Psoas muscle (tissue), 7 donors: ENCODE measurements at regions not wholly inside any gene's neighbourhood (a gene's known extent, or its start where the extent isn't known, plus 50 kb on each side); places are given as distances from the start of the nearest gene placed in this dataset.

Experiments
- ATAC-seq, 4 donors: fragments of 200-7000 bp; cut with Tn5 transposase; one replicate each; pipeline ENCODE4 v1.9.1; 2020; ENCODE audit warnings: moderate library complexity in 3 of 4, mild to moderate bottlenecking in 2 of 4
- DNase-seq, 2 donors: peaks; one replicate each; pipeline ENCODE4 v3.0.0-alpha.2; 2020
- H3K27ac ChIP-seq: fragments of 200-600 bp; one replicate; pipeline ENCODE4 v1.8.0; 2022
- H3K27me3 ChIP-seq, 3 donors: fragments of 200-600 bp in 1 of 3; one replicate each; pipeline versions ENCODE4 v1.6.1 to v1.8.0; 2013 to 2022; ENCODE audit warnings: low read length in 2 of 3, mild to moderate bottlenecking in 2 of 3, moderate library complexity in 1 of 3; ENCODE audit not compliant: insufficient read depth in 3 of 3
- H3K36me3 ChIP-seq, 2 donors: fragments of 200-600 bp in 1 of 2; one replicate each; pipeline versions ENCODE4 v1.6.1 to v1.8.0; 2013 to 2022; ENCODE audit warnings: low read depth in 1 of 2, mild to moderate bottlenecking in 1 of 2, moderate library complexity in 1 of 2; ENCODE audit not compliant: insufficient read depth in 1 of 2
- H3K4me1 ChIP-seq: fragments of 200-600 bp; one replicate; pipeline ENCODE4 v1.8.0; 2022
- H3K4me3 ChIP-seq: fragments of 200-600 bp; one replicate; pipeline ENCODE4 v1.8.0; 2022; ENCODE audit warnings: mild to moderate bottlenecking
- H3K9me3 ChIP-seq: fragments of 200-600 bp; one replicate; pipeline ENCODE4 v1.8.0; 2022
- CTCF ChIP-seq: fragments of 200-600 bp; IDR thresholded peaks from one replicate; pipeline ENCODE4 v1.8.0; 2022; ENCODE audit warnings: antibody characterized with exemption
- WGBS, 3 donors: extraction: QIAGEN DNeasy Blood & Tissue Kit; methylation state at CpG; one replicate each; pipeline versions ENCODE4 v1.1.6 to v1.1.7; 2013; 5-methylcytosine and 5-hydroxymethylcytosine counted together
- intact Hi-C, 2 donors: fragments of 100-400 bp; cut with DNase I; formaldehyde crosslinking; loops; one replicate each; pipeline versions ENCODE4 v1.11.0 to v1.14.2; 2022
- donor health status: healthy with polysubstance abuse.
- donor health status: DM: no; HTN: no; CAD: no; lungs with moderate emphysema.
- donor health status: Bipolar disorder and iron deficiency.
- donor health status: healthy.
- donor health status: DM: yes; HTN: yes; CAD: no.
- donor health status: DM: no; HTN: no; CAD: no.
- donor health status: DM: yes; HTN: yes; CAD: no.

DNA sequence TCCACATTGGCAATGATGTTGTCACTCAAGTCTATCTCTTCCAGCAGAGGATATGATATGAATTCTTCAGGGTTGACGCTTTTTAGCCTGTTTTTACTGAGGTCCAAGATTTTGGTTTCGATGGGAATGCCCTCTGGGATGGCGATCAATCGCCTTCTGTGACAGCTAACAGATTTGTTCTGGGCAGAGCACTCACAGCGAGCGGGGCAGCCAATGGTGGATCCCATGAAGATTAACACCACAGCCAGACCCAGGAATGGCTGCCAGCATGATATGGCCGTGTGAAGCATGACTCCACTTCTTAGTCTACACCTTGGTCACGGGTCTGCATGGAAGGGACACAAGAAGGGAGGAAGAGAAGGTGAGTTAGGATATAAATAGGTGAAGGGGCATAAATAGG is 377.1 kb upstream of the C9orf72 start:
- Histone ChIP-seq H3K27ac (no peak overlapping the region), H3K36me3 (no peaks in the 10 kb centered on the region), H3K4me3 (no peak overlapping the region), H3K27me3 (no peaks in the 10 kb centered on the region), H3K4me1 (no peaks in the 10 kb centered on the region), H3K9me3 (no peaks in the 10 kb centered on the region)
- no peak for ATAC-seq
- no peak for DNase-seq
- intact Hi-C loops = no loop called here
- WGBS, 3 donors = 84 to 88% (median 85%) methylated on average over 8 of the region's 8 CpGs
- TF ChIP-seq CTCF = no peak

- TF ChIP-seq CTCF = no peak
- no peaks in the 10 kb centered on the region for H3K9me3 ChIP-seq
- H3K4me1 ChIP-seq = no peaks in the 10 kb centered on the region
- no peak overlapping the region for H3K27ac ChIP-seq
- DNase-seq (no peak), ATAC-seq (no peak)
- H3K27me3 ChIP-seq = no peaks in the 10 kb centered on the region
- no peak overlapping the region for H3K4me3 ChIP-seq
- 11 to 18% (median 15%) methylated on average over 1 of the region's 1 CpG for WGBS, 3 donors
- intact Hi-C loops = no loop called here
- H3K36me3 ChIP-seq = no peaks in the 10 kb centered on the region
Observed at GRCh38 chr9:27954858-27955257, 381.6 kb upstream of the C9orf72 start.

DNA sequence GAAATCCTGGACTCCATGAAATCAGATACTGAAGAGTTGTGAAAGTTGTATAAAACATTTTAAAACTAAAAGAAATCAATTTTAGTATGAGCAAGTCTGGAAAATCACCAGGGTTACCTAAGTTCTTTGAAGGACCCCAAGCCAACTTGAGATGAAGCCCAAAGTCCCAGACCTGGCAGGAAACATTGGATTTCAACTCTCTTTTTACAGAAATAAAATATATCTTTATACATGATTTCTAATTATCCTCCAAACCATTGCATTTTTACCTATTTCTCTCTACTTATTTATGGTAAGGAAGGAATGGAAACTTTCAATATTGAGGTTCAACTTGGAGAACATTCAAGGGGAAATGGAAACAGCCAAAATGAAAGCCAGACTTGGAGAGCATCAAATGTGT is 390.6 kb upstream of the C9orf72 start:
- ATAC-seq (no peak), DNase-seq (no peak)
- H3K36me3 ChIP-seq = no peaks in the 10 kb centered on the region
- H3K27me3 ChIP-seq = no peaks in the 10 kb centered on the region
- H3K27ac ChIP-seq = no peak overlapping the region
- no peak overlapping the region for H3K4me3 ChIP-seq
- H3K4me1 ChIP-seq = no peaks in the 10 kb centered on the region
- intact Hi-C loops = no loop called here
- TF ChIP-seq CTCF = no peak
- H3K9me3 ChIP-seq = no peaks in the 10 kb centered on the region

DNA sequence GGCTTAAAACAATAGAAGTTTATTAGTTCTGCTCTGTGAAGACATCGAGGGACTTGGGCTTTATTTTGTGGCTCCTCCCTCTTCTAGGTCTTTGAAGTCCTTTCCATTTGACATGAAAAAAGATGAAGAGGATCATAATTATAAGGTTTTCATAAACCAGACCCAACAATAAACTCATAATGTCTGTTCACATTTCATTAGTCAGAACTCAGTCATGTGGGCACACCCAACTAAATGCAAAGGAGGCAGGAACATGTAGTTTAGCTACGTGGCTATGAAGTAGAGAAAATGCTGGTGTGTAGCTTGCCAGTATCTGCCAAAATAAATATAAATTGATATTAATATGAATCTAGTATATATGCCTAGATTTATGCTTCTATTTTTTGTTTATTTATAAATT is 393.9 kb upstream of the C9orf72 start:
- Histone ChIP-seq H3K27ac (no peak overlapping the region), H3K4me3 (no peak overlapping the region), H3K36me3 (no peaks in the 10 kb centered on the region), H3K9me3 (no peaks in the 10 kb centered on the region), H3K27me3 (no peaks in the 10 kb centered on the region), H3K4me1 (no peaks in the 10 kb centered on the region)
- WGBS, 3 donors = 49 to 59% (median 49%) methylated on average over 2 of the region's 2 CpGs
- intact Hi-C loops = no loop called here
- no peak for ATAC-seq
- TF ChIP-seq CTCF = no peak
- DNase-seq = no peak

DNA sequence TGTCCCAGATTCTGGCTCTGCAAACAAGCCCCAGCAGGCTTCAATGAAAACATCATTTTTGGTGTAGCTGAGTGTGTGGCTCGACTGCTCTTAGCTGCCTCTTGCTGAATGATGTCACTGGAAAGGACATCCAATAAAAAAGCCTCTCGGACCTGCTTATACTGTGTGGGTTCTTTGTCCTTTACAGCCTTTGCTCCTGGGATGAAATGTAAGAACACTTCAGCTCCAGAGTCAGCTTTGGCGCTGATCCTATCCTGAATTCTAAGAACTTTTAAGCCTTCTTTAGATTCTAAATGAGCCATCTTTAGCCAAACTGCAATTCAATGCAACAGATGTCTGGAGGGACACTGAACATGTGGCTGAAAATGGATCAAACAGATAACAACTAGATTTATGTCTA is 404.6 kb upstream of the C9orf72 start:
- no peaks in the 10 kb centered on the region for H3K4me1 ChIP-seq
- WGBS, 3 donors = 27 to 44% (median 32%) methylated on average over 3 of the region's 3 CpGs
- no peaks in the 10 kb centered on the region for H3K27me3 ChIP-seq
- intact Hi-C loops = no loop called here
- no peak overlapping the region for H3K4me3 ChIP-seq
- DNase-seq (no peak), ATAC-seq (no peak)
- no peak overlapping the region for H3K27ac ChIP-seq
- no peak for TF ChIP-seq CTCF
- no peaks in the 10 kb centered on the region for H3K9me3 ChIP-seq
- no peaks in the 10 kb centered on the region for H3K36me3 ChIP-seq
